K562 (cell line): ENCODE measurements at regions not wholly inside any gene's neighbourhood (a gene's known extent, or its start where the extent isn't known, plus 50 kb on each side); places are given as distances from the start of the nearest gene placed in this dataset.

ENCODE experiments used
- ATAC-seq: fragments of 200-7000 bp; cut with Tn5 transposase; 3 replicates; pipeline ENCODE4 v1.9.1; 2020; ENCODE audit warnings: moderate library complexity
- BruUV-seq: library from RNA; stranded (reverse); fragments of 400-500 nt; replicated peaks from 2 replicates; lab custom pipeline; 2021; lab: Mats Ljungman, UMichigan
- CTCF ChIA-PET: fragments of 300-600 bp; formaldehyde crosslinking; extraction: SDS; loops from one replicate; lab custom pipeline; 2021; ENCODE audit warnings: low intra/inter-chr PET ratio; lab: Yijun Ruan, JAX
- POLR2A ChIA-PET: fragments of 300-600, 350-650 bp; sonication (Branson Sonifier 250); formaldehyde crosslinking; extraction: SDS; loops from one replicate; lab custom pipeline; 2021; ENCODE audit warnings: antibody characterized with exemption, inconsistent platforms; lab: Yijun Ruan, JAX
- DNase-seq, 4 experiments: peaks; one replicate each; pipeline versions ENCODE4 v3.0.0 to v3.0.0-alpha.2; 2011 to 2018; ENCODE audit warnings: low spot score in 3 of 4, mixed read lengths in 3 of 4; ENCODE audit errors: extremely low read depth in 1 of 4
- FAIRE-seq: peaks from 2 replicates; lab custom pipeline; 2011; peaks lifted over from hg19 to GRCh38; lab: Jason Lieb, UNC
- H2AFZ ChIP-seq: 2 replicates; pipeline ENCODE4 v1.6.0; 2011; ENCODE audit warnings: low read depth, low read length, control low read depth, inconsistent platforms
- H3K27ac ChIP-seq: fragments of 200-600 bp; 3 replicates; pipeline ENCODE4 v1.8.0; 2011; ENCODE audit warnings: low read depth, mild to moderate bottlenecking, control low read depth, inconsistent platforms, low read length, moderate library complexity, mixed read lengths; ENCODE audit errors: extremely low read depth
- H3K27me3 ChIP-seq, 2 experiments: fragments of 300-600 bp in 1 of 2; 2 replicates in 1 of 2; 3 replicates in 1 of 2; pipeline versions ENCODE4 v1.6.0 to v1.8.0; 2011; ENCODE audit warnings: inconsistent platforms in 2 of 2, low read length in 2 of 2, mild to moderate bottlenecking in 1 of 2, mixed read lengths in 1 of 2, moderate library complexity in 1 of 2; ENCODE audit not compliant: control insufficient read depth in 2 of 2, insufficient read depth in 2 of 2
- H3K36me3 ChIP-seq: fragments of 300-600 bp; 3 replicates; pipeline ENCODE4 v1.8.0; 2011; ENCODE audit warnings: mild to moderate bottlenecking, low read length, inconsistent platforms; ENCODE audit not compliant: control insufficient read depth, insufficient read depth
- H3K4me1 ChIP-seq, 2 experiments: fragments of 200-600 bp in 1 of 2; replicated peaks in 1 of 2; 2 replicates in 1 of 2; 3 replicates in 1 of 2; pipeline versions ENCODE4 v1.5.1 to v1.8.0; 2011; ENCODE audit warnings: inconsistent platforms in 2 of 2, low read length in 2 of 2, mild to moderate bottlenecking in 1 of 2, mixed read lengths in 1 of 2, moderate library complexity in 1 of 2; ENCODE audit not compliant: control insufficient read depth in 2 of 2, insufficient read depth in 2 of 2
- H3K4me2 ChIP-seq: 2 replicates; pipeline ENCODE4 v1.6.1; 2011; ENCODE audit warnings: low read length, control low read depth, inconsistent platforms, mixed read lengths; ENCODE audit not compliant: insufficient read depth
- H3K4me3 ChIP-seq: fragments of 200-600 bp; sonication (generic), shearing (Covaris generic); 2 replicates; pipeline ENCODE4 v1.5.1; 2016; ENCODE audit warnings: control low read depth, inconsistent platforms
- H3K79me2 ChIP-seq: fragments of 200-600 bp; 3 replicates; pipeline ENCODE4 v1.8.0; 2011; ENCODE audit warnings: low read length, inconsistent platforms; ENCODE audit not compliant: control insufficient read depth, insufficient read depth
- H3K9ac ChIP-seq, 2 experiments: 2 replicates each; pipeline versions ENCODE4 v1.6.0 to v1.6.1; 2011; ENCODE audit warnings: low read depth in 2 of 2, low read length in 2 of 2, control low read depth in 1 of 2, inconsistent platforms in 1 of 2, mild to moderate bottlenecking in 1 of 2, mixed read lengths in 1 of 2; ENCODE audit not compliant: insufficient read depth in 1 of 2
- H3K9me1 ChIP-seq: one replicate; pipeline ENCODE4 v1.6.0; 2011; ENCODE audit warnings: inconsistent platforms, mild to moderate bottlenecking, low read length, moderate library complexity; ENCODE audit not compliant: control insufficient read depth, insufficient read depth
- H3K9me3 ChIP-seq: replicated peaks from 2 replicates; pipeline ENCODE4 v1.5.1; 2011; ENCODE audit warnings: low read depth, low read length, inconsistent platforms; ENCODE audit not compliant: control insufficient read depth, insufficient read depth
- H4K20me1 ChIP-seq: replicated peaks from 2 replicates; pipeline ENCODE4 v1.6.1; 2011; ENCODE audit warnings: low read length, inconsistent platforms, mixed read lengths; ENCODE audit not compliant: control insufficient read depth, insufficient read depth
- ATF3 ChIP-seq, 2 experiments: fragments of 450-650 bp in 1 of 2; sonication (generic) in 1 of 2; formaldehyde crosslinking in 1 of 2; IDR thresholded peaks in 1 of 2; conservative IDR thresholded peaks in 1 of 2; 2 replicates each; pipeline versions ENCODE4 v1.6.1 to v1.8.1; 2016 to 2023; ENCODE audit warnings: mild to moderate bottlenecking in 2 of 2, moderate library complexity in 2 of 2, inconsistent platforms in 1 of 2, missing genetic modification reagents in 1 of 2
- FIP1L1 ChIP-seq: fragments of 200-400 bp; formaldehyde crosslinking; IDR thresholded peaks from 2 replicates; pipeline ENCODE4 v1.6.1; 2018; ENCODE audit warnings: mild to moderate bottlenecking, low read depth, low read length; ENCODE audit not compliant: poor library complexity, severe bottlenecking
- FOXK1 ChIP-seq: sonication (generic); formaldehyde crosslinking; IDR thresholded peaks from 2 replicates; pipeline ENCODE4 v1.8.0; 2022; ENCODE audit warnings: missing genetic modification reagents, mild to moderate bottlenecking, borderline replicate concordance
- FOXK2 ChIP-seq, 2 experiments: fragments of 450-650 bp; IDR thresholded peaks in 1 of 2; conservative IDR thresholded peaks in 1 of 2; 2 replicates each; pipeline ENCODE4 v1.6.1; 2016; ENCODE audit warnings: low read depth in 2 of 2, mild to moderate bottlenecking in 1 of 2
- HMGN3 ChIP-seq: IDR thresholded peaks from 2 replicates; pipeline ENCODE4 v1.6.1; 2011; ENCODE audit warnings: borderline replicate concordance, low read depth, mild to moderate bottlenecking, mixed read lengths, low read length; ENCODE audit not compliant: insufficient read length; ENCODE audit errors: extremely low read depth
- HNRNPH1 ChIP-seq: fragments of 200-400 bp; formaldehyde crosslinking; optimal IDR thresholded peaks from 2 replicates; pipeline ENCODE3; 2017; ENCODE audit warnings: low read depth, mild to moderate bottlenecking, low read length, moderate library complexity
- HNRNPUL1 ChIP-seq: fragments of 200-400 bp; formaldehyde crosslinking; IDR thresholded peaks from 2 replicates; pipeline ENCODE4 v1.6.1; 2017; ENCODE audit warnings: low read length
- IRF9 ChIP-seq: fragments of 450-650 bp; IDR thresholded peaks from 2 replicates; pipeline ENCODE4 v1.6.1; 2016; ENCODE audit warnings: missing biosample characterization, missing genetic modification characterization
- NFYB ChIP-seq: IDR thresholded peaks from 2 replicates; pipeline ENCODE4 v1.6.1; 2011; ENCODE audit warnings: mild to moderate bottlenecking, moderate library complexity; ENCODE audit not compliant: insufficient read length; ENCODE audit errors: extremely low read depth
- PML ChIP-seq: IDR thresholded peaks from 2 replicates; pipeline ENCODE4 v1.6.1; 2012; ENCODE audit warnings: low read length, inconsistent platforms
- THRB ChIP-seq: fragments of 450-650 bp; formaldehyde crosslinking; conservative IDR thresholded peaks from 2 replicates; pipeline ENCODE4 v1.4.0; 2022; ENCODE audit warnings: mild to moderate bottlenecking, missing genetic modification characterization
- ZBTB9 ChIP-seq: fragments of 450-650 bp; formaldehyde crosslinking; IDR thresholded peaks from 2 replicates; pipeline ENCODE4 v1.4.0; 2020; ENCODE audit warnings: mild to moderate bottlenecking, moderate library complexity
- ZFP30 ChIP-seq: fragments of 250-450 bp; sonication (Bioruptor Pico); IDR thresholded peaks from 2 replicates; pipeline ENCODE4 v1.8.0; 2022; ENCODE audit warnings: moderate library complexity, mild to moderate bottlenecking, inconsistent platforms, borderline replicate concordance
- ZKSCAN8 ChIP-seq: fragments of 200-800 bp; sonication (Bioruptor generic); IDR thresholded peaks from 2 replicates; pipeline ENCODE4 v1.6.1; 2016; ENCODE audit warnings: missing genetic modification characterization, missing compliant biosample characterization
- ZNF175 ChIP-seq: fragments of 200-800 bp; sonication (Bioruptor generic); IDR thresholded peaks from 2 replicates; pipeline ENCODE4 v1.6.1; 2016; ENCODE audit warnings: low read depth, mild to moderate bottlenecking, missing genetic modification characterization, missing compliant biosample characterization
- ZNF274 ChIP-seq: IDR thresholded peaks from 2 replicates; pipeline ENCODE4 v1.6.1; 2011; ENCODE audit warnings: low read depth, mild to moderate bottlenecking, low read length, moderate library complexity, borderline replicate concordance
- ZNF778 ChIP-seq: fragments of 450-650 bp; formaldehyde crosslinking; IDR thresholded peaks from 2 replicates; pipeline ENCODE4 v1.4.0; 2020; ENCODE audit warnings: mild to moderate bottlenecking, moderate library complexity
- WGBS: fragments of 100-300 bp; shearing (Covaris generic); methylation state at CpG from one replicate; pipeline ENCODE4 v1.1.6; 2016; ENCODE audit warnings: low coverage, mixed read lengths; ENCODE audit not compliant: insufficient coverage; ENCODE audit errors: missing lambda C conversion rate; 5-methylcytosine and 5-hydroxymethylcytosine counted together
- in situ Hi-C: fragments of 300-500 bp; cut with MboI; formaldehyde crosslinking; loops from 4 replicates; pipeline ENCODE4 v1.15.0; 2018; ENCODE audit warnings: inconsistent platforms, mixed read lengths
- intact Hi-C: fragments of 100-400 bp; cut with micrococcal nuclease; formaldehyde crosslinking; loops from 2 replicates; pipeline ENCODE4 v1.14.2; 2022

GRCh38 chr5:74120585-74120984, 494.6 kb downstream of the ARHGEF28 start:
- H3K9me3 ChIP-seq: no peaks in the 10 kb centered on the region
- FAIRE-seq (no peak), ATAC-seq (no peak), DNase-seq (no peak)
- no peaks in the 10 kb centered on the region for H3K4me1 ChIP-seq
- H3K4me3 ChIP-seq: no peak overlapping the region
- no peak overlapping the region for H3K4me2 ChIP-seq
- no peaks in the 10 kb centered on the region for H3K79me2 ChIP-seq
- ChIA-PET POLR2A (no interaction called here), CTCF (no interaction called here)
- H4K20me1 ChIP-seq: no peaks in the 10 kb centered on the region
- no peaks in the 10 kb centered on the region for H3K36me3 ChIP-seq
- BruUV-seq: no TSS peak
- no peaks in the 10 kb centered on the region for H3K27me3 ChIP-seq
- intact Hi-C loops (no loop called here), in situ Hi-C loops (no loop called here)
- H3K9me1 ChIP-seq: no peaks in the 10 kb centered on the region
- no peak overlapping the region for H3K9ac ChIP-seq
- H3K27ac ChIP-seq: no peak overlapping the region
- 2% methylated on average over 3 of the region's 3 CpGs for WGBS
- no peak overlapping the region for H2AFZ ChIP-seq
- TF ChIP-seq ZNF274 (no peak), ZFP30 (no peak), ATF3 (IDR thresholded peaks at IDR 0.05) (no peak), ATF3 (CRISPR knock-in tag; conservative IDR thresholded peaks at IDR 0.05) (no peak), IRF9 (tag) (no peak), ZBTB9 (CRISPR knock-in tag) (no peak), FIP1L1 (no peak), HNRNPUL1 (no peak), THRB (CRISPR knock-in tag) (no peak), ZNF175 (CRISPR knock-in tag) (no peak), FOXK2 (conservative IDR thresholded peaks at IDR 0.05 in 1 of 2, IDR thresholded peaks at IDR 0.05 in 1 of 2; ENCODE audit: low read depth in 2 of 2) (no peak), NFYB (no peak), ZNF778 (CRISPR knock-in tag) (no peak), PML (no peak), HMGN3 (no peak), ZKSCAN8 (CRISPR knock-in tag) (no peak), HNRNPH1 (no peak), FOXK1 (CRISPR knock-in tag) (no peak)
